Peyer's patch (tissue), 4 donors: ENCODE measurements at regions not wholly inside any gene's neighbourhood (a gene's known extent, or its start where the extent isn't known, plus 50 kb on each side); places are given as distances from the start of the nearest gene placed in this dataset.

Source experiments
- DNase-seq, 3 donors: peaks; one replicate each; pipeline ENCODE4 v3.0.0-alpha.2; 2017 to 2019
- H3K27ac ChIP-seq, 4 donors: fragments of 200-600 bp; sonication (generic); one replicate each; pipeline ENCODE4 v1.5.1; 2016 to 2019
- H3K27me3 ChIP-seq, 2 donors: fragments of 200-600 bp; sonication (generic); one replicate each; pipeline ENCODE4 v1.5.1; 2019
- H3K36me3 ChIP-seq, 3 donors: fragments of 200-600 bp; sonication (generic); one replicate each; pipeline ENCODE4 v1.5.1; 2016 to 2019
- H3K4me1 ChIP-seq, 4 donors: fragments of 200-600 bp; sonication (generic); one replicate each; pipeline ENCODE4 v1.5.1; 2016 to 2019
- H3K4me3 ChIP-seq, 4 donors: fragments of 200-600 bp; sonication (generic); 1 replicate in 3 of 4; 2 replicates in 1 of 4; pipeline ENCODE4 v1.5.1; 2016 to 2019; ENCODE audit warnings: mild to moderate bottlenecking in 1 of 4
- H3K9me3 ChIP-seq, 4 donors: fragments of 200-600 bp; sonication (generic); one replicate each; pipeline ENCODE4 v1.5.1; 2016 to 2019; ENCODE audit warnings: mild to moderate bottlenecking in 1 of 4
- POLR2A ChIP-seq, 2 donors: fragments of 450-650 bp; IDR thresholded peaks; one replicate each; pipeline ENCODE4 v1.5.1; 2017; ENCODE audit warnings: antibody characterized with exemption in 2 of 2, mild to moderate bottlenecking in 2 of 2, moderate library complexity in 2 of 2
- TF ChIP-seq, protein P1 (sequence below), 6 experiments: fragments of 450-650 bp in 4 of 6; fragments of 200-600 bp in 2 of 6; sonication (generic) in 1 of 6; IDR thresholded peaks; one replicate each; pipeline ENCODE4 v1.5.1; 2017 to 2019; ENCODE audit warnings: antibody characterized with exemption in 6 of 6, mild to moderate bottlenecking in 3 of 6, moderate library complexity in 1 of 6

DNA sequence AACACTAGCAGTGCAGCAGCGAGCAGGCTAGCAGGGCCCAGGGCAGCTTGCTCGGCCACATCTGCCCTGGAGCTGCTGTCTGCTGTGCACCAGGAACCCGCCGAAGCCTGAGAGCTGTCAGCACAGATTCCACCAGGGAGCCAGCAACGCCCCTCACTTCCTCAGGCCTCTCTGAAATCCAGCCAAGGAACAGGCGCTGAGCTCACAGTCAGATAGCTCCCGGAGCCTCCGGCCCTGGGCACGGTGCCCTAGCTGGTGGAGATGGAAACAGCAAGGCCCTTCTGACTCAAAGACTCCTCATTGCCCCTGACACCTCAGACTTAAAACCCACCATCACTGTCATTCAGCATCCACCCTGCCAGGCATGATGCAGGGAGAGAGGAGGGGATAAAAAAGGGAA, 839.4 kb downstream of the MAFB start:
- DNase-seq = peak; percentile 29 to 52 (median 50)
- no peak overlapping the region for H3K4me3 ChIP-seq
- no peaks in the 10 kb centered on the region for H3K36me3 ChIP-seq
- peak overlapping the region in 1 of 4 donors; percentile 43 for H3K27ac ChIP-seq
- H3K4me1 ChIP-seq = peaks cover 0 to 11% (median 0%) of the 10 kb centered on the region in 4 donors
- no peaks in the 10 kb centered on the region for H3K27me3 ChIP-seq
- TF ChIP-seq POLR2A (IDR thresholded peaks at IDR 0.05) = no peak
- TF ChIP-seq, protein P1, sequence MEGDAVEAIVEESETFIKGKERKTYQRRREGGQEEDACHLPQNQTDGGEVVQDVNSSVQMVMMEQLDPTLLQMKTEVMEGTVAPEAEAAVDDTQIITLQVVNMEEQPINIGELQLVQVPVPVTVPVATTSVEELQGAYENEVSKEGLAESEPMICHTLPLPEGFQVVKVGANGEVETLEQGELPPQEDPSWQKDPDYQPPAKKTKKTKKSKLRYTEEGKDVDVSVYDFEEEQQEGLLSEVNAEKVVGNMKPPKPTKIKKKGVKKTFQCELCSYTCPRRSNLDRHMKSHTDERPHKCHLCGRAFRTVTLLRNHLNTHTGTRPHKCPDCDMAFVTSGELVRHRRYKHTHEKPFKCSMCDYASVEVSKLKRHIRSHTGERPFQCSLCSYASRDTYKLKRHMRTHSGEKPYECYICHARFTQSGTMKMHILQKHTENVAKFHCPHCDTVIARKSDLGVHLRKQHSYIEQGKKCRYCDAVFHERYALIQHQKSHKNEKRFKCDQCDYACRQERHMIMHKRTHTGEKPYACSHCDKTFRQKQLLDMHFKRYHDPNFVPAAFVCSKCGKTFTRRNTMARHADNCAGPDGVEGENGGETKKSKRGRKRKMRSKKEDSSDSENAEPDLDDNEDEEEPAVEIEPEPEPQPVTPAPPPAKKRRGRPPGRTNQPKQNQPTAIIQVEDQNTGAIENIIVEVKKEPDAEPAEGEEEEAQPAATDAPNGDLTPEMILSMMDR (IDR thresholded peaks at IDR 0.05) = no peak
- H3K9me3 ChIP-seq = no peaks in the 10 kb centered on the region

DNA sequence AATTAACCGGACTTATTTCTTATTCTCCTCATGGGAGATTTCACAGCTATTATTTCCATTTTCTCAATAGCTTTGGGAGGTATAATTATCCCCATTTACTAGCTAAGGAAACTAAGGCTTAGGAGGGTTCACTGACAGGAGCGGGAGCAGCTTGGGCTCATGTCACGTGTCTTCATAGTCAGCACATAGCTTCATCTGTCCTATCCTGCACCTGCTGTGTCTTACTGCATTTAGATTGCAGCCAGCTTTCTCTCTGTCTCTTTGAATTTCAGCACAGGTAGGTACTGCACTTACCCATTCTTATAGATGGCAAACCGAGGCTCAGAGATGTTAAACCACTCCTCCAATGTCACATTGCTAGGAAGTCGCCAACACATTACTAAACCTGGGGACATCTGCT, 839.9 kb downstream of the MAFB start:
- H3K27ac ChIP-seq = no peak overlapping the region
- H3K9me3 ChIP-seq = no peaks in the 10 kb centered on the region
- TF ChIP-seq, protein P1 (IDR thresholded peaks at IDR 0.05) = no peak
- TF ChIP-seq POLR2A (IDR thresholded peaks at IDR 0.05) = no peak
- H3K4me3 ChIP-seq = no peak overlapping the region
- no peak for DNase-seq
- H3K36me3 ChIP-seq = no peaks in the 10 kb centered on the region
- H3K4me1 ChIP-seq = peaks cover 0 to 11% (median 0%) of the 10 kb centered on the region in 4 donors
- H3K27me3 ChIP-seq = no peaks in the 10 kb centered on the region

DNA sequence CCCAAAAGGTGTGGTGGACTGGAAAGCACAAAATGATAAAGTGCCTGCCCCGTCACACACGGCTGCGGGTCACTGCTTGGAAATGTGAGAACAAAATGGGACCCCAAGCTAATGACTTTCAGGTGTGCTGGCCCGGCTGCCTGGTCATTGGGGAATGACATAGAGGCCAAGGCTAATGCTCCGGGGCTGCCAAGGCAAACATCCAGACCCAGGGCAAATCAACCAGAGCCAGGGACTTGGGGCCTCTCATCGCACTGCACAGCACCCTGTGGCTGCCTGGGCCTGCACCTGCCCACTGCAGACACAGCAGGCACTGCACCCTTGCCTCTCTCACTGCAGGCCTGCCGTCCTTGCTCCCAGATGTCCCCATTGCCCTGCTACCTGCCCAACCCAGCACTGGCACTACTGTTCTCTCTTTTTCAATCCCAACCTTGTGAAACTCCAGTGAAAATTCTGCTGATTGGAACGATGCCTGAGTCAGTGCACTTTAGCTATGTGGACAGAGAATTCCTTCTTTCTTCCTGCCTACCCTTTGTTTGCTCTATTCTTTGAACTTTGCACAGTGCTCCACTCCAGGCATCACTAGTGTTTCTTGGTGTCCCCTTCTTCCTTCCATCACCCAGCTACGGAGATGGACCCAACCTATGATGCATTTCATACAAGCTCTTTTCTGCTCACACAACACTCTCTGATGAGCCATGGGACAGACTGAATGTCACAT, 849.5 kb downstream of the MAFB start:
- H3K27ac ChIP-seq = no peak overlapping the region
- no peak overlapping the region for H3K4me3 ChIP-seq
- TF ChIP-seq, protein P1 (IDR thresholded peaks at IDR 0.05) = no peak
- no peak for TF ChIP-seq POLR2A (IDR thresholded peaks at IDR 0.05)
- no peaks in the 10 kb centered on the region for H3K4me1 ChIP-seq
- no peaks in the 10 kb centered on the region for H3K27me3 ChIP-seq
- H3K36me3 ChIP-seq = no peaks in the 10 kb centered on the region
- no peaks in the 10 kb centered on the region for H3K9me3 ChIP-seq
- DNase-seq = no peak

DNA sequence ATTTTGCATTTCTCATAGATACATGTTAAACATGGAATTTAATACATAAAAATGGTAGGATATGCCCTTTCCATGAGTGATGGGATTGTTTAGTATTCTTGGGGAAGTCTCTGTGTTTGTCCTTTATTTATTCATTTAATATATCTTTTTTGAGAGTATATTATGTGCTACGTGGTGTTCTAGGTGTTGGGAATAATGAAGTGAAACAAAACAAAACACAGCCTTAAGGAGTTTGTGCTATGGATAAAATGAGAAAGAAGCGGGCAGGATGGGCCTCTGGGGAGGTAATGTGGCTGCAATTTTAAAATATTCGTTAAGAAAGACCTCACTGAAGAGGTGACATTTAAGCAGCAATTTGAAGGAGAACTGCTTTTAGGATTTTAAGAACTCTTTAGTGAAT, 851.5 kb downstream of the MAFB start:
- Histone ChIP-seq H3K27ac (no peak overlapping the region), H3K27me3 (no peaks in the 10 kb centered on the region), H3K4me3 (no peak overlapping the region), H3K36me3 (no peaks in the 10 kb centered on the region), H3K4me1 (no peaks in the 10 kb centered on the region), H3K9me3 (no peaks in the 10 kb centered on the region)
- DNase-seq = no peak
- TF ChIP-seq, protein P1 (IDR thresholded peaks at IDR 0.05) = no peak
- TF ChIP-seq POLR2A (IDR thresholded peaks at IDR 0.05) = no peak

DNA sequence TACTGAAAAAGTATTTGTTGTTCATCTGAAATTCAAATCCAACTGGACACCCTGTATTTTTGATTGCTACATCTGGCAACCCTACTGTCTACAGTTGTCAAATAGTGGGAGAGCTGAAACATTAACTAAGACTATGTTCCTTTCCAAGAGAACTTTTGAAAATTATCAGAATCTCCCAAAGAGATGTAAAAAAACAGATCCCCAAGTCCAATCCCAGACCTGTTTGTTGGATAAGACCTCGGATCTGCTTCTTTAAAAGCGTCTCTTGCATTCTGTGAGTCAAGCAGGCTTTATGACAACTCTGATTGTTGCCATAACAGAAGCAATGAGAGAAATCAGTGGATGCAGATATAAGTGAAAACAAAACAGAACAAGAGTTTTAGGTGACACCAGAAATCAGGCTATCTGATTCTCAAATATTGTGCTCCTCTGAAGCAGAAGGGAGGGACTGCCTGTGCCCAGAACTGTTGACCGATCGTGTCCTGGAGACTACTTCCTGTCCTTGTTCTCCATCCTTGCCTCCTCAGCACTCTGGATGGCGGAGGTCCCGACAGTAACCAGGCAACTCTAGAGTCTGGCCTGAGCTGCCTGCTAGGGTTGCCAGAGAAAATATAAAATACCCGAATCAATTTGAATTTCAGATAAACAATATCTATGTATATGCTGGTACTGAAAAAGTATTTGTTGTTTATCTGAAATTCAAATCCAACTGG, 853.8 kb downstream of the MAFB start:
- peaks cover 0 to 2% (median 0%) of the 10 kb centered on the region in 4 donors for H3K4me1 ChIP-seq
- no peak for TF ChIP-seq POLR2A (IDR thresholded peaks at IDR 0.05)
- TF ChIP-seq, protein P1 (IDR thresholded peaks at IDR 0.05) = no peak
- no peak overlapping the region for H3K4me3 ChIP-seq
- H3K36me3 ChIP-seq = no peaks in the 10 kb centered on the region
- H3K27me3 ChIP-seq = no peaks in the 10 kb centered on the region
- DNase-seq = no peak
- H3K9me3 ChIP-seq = no peaks in the 10 kb centered on the region
- no peak overlapping the region for H3K27ac ChIP-seq
